Ishikawa (cell line): ENCODE measurements at regions not wholly inside any gene's neighbourhood (a gene's known extent, or its start where the extent isn't known, plus 50 kb on each side); places are given as distances from the start of the nearest gene placed in this dataset.

Experiments
- CEBPB ChIP-seq: IDR thresholded peaks from 2 replicates; pipeline ENCODE4 v1.6.1; 2012
- EGR1 ChIP-seq: IDR thresholded peaks from 2 replicates; pipeline ENCODE4 v1.6.1; 2012
- EP300 ChIP-seq: IDR thresholded peaks from 2 replicates; pipeline ENCODE4 v1.6.1; 2012; ENCODE audit warnings: borderline replicate concordance
- NFIC ChIP-seq: IDR thresholded peaks from 2 replicates; pipeline ENCODE4 v1.6.1; 2012
- RAD21 ChIP-seq: IDR thresholded peaks from 2 replicates; pipeline ENCODE4 v1.6.1; 2012; ENCODE audit warnings: low read depth
- REST ChIP-seq: IDR thresholded peaks from 2 replicates; pipeline ENCODE4 v1.6.1; 2012; ENCODE audit warnings: low read depth, mild to moderate bottlenecking
- TAF1 ChIP-seq: IDR thresholded peaks from 2 replicates; pipeline ENCODE4 v1.6.1; 2012; ENCODE audit warnings: low read depth, mild to moderate bottlenecking
- TEAD4 ChIP-seq: IDR thresholded peaks from 2 replicates; pipeline ENCODE4 v1.6.1; 2012
- YY1 ChIP-seq: IDR thresholded peaks from 2 replicates; pipeline ENCODE4 v1.6.1; 2012; ENCODE audit warnings: low read depth
- ZBTB7A ChIP-seq: IDR thresholded peaks from 2 replicates; pipeline ENCODE4 v1.6.1; 2012; ENCODE audit warnings: low read depth

DNA sequence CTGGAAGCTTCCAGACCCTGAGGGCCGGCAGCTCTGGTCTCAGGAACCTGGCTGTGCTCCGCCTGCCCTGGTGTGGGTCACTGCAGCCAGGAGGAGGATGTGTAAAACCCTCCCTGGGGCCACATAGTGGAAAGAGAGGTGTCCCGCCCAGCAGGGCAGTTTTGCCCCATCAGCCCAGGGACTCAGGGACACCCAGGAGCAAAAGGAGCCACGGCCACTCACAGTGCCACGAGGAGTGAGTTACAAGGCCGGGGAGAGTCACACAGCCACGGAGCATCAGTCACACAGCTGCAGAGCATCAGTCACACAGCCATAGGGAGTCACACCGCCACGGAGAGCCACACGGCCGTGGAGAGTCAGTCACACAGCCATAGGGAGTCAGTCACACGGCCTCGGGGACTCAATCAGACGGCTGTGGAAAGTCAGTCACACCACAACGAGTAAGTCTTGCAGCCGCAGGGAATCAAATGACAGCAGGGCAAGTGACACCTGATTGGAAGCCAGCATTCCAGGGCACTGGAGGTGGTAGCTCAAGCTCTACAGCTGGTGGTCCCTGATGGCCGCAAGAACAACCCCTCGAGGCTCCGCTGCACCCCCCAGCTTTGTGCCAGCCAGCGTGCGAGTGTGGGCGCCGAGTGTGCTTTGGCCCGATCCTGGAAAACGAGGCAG lies 60.9 kb downstream of the DLL1 start:
- TF ChIP-seq EGR1: no peak
- no peak for TF ChIP-seq RAD21
- no peak for TF ChIP-seq TAF1
- TF ChIP-seq ZBTB7A: no peak
- TF ChIP-seq EP300: no peak
- no peak for TF ChIP-seq CEBPB
- TF ChIP-seq NFIC: no peak
- no peak for TF ChIP-seq YY1
- TF ChIP-seq REST: no peak
- no peak for TF ChIP-seq TEAD4
